NT2/D1 (cell line): ENCODE measurements at regions not wholly inside any gene's neighbourhood (a gene's known extent, or its start where the extent isn't known, plus 50 kb on each side); places are given as distances from the start of the nearest gene placed in this dataset.
"Not testable (repeated sequence)": the region's sequence is repeated elsewhere in the genome, so short reads cannot be mapped to it uniquely, and the experiment has no call there.

Experiments
- DNase-seq: peaks from one replicate; pipeline ENCODE4 v3.0.0-alpha.2; 2011; ENCODE audit warnings: low read depth, low spot score
- H3K27me3 ChIP-seq: 2 replicates; pipeline ENCODE4 v1.6.0; 2011; ENCODE audit warnings: mild to moderate bottlenecking; ENCODE audit not compliant: insufficient read length, insufficient read depth
- H3K36me3 ChIP-seq: 2 replicates; pipeline ENCODE4 v1.6.1; 2011; ENCODE audit warnings: mild to moderate bottlenecking, low read length, mixed read lengths; ENCODE audit not compliant: insufficient read depth, insufficient read length
- H3K4me1 ChIP-seq: 2 replicates; pipeline ENCODE4 v1.5.1; 2011; ENCODE audit not compliant: insufficient read depth, insufficient read length
- H3K4me3 ChIP-seq: 2 replicates; pipeline ENCODE4 v1.5.1; 2011; ENCODE audit warnings: low read depth; ENCODE audit not compliant: insufficient read length
- H3K9ac ChIP-seq: 2 replicates; pipeline ENCODE4 v1.6.0; 2011; ENCODE audit warnings: low read depth; ENCODE audit not compliant: insufficient read length
- H3K9me3 ChIP-seq: 2 replicates; pipeline ENCODE4 v1.5.1; 2011; ENCODE audit warnings: mild to moderate bottlenecking, low read length; ENCODE audit not compliant: insufficient read depth
- SUZ12 ChIP-seq: IDR thresholded peaks from 2 replicates; pipeline ENCODE4 v1.6.1; 2011; ENCODE audit not compliant: insufficient read length, insufficient read depth; ENCODE audit errors: extremely low read depth
- YY1 ChIP-seq: IDR thresholded peaks from 2 replicates; pipeline ENCODE4 v1.6.1; 2011; ENCODE audit not compliant: insufficient read length, insufficient read depth
- ZNF274 ChIP-seq: IDR thresholded peaks from 2 replicates; pipeline ENCODE4 v1.6.1; 2011; ENCODE audit warnings: mild to moderate bottlenecking, low read depth, low read length

DNA sequence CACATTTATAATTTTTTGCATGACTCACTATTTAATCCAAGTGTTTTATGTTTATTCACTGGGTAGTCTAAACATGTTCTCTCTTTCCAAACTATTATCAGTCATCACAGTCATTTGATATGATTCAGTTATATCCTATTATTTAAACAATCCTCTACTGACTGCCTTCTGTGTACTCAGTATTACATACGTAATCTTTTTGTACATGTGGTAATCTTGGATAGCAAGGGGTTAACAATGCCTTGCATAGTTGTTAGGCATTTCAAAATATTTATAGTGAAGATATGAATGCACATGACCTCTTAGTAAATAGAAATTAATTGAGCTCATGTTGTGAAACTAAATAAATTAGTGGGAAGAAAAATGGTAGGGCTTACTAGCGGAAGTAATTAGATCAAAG is 379.4 kb upstream of the KIAA1217 start:
- no peaks in the 10 kb centered on the region for H3K4me1 ChIP-seq
- no peaks in the 10 kb centered on the region for H3K36me3 ChIP-seq
- H3K4me3 ChIP-seq: no peak overlapping the region
- DNase-seq: no peak
- no peaks in the 10 kb centered on the region for H3K27me3 ChIP-seq
- H3K9ac ChIP-seq: no peak overlapping the region
- H3K9me3 ChIP-seq: no peaks in the 10 kb centered on the region
- no peak for TF ChIP-seq SUZ12
- TF ChIP-seq ZNF274: no peak
- no peak for TF ChIP-seq YY1

- Histone ChIP-seq H3K4me1 (no peaks in the 10 kb centered on the region), H3K36me3 (no peaks in the 10 kb centered on the region), H3K27me3 (no peaks in the 10 kb centered on the region), H3K9ac (no peak overlapping the region), H3K9me3 (no peaks in the 10 kb centered on the region), H3K4me3 (no peak overlapping the region)
- no peak for TF ChIP-seq ZNF274
- TF ChIP-seq SUZ12: no peak
- no peak for TF ChIP-seq YY1
- DNase-seq: no peak
These were observed 374.8 kb upstream of the KIAA1217 start for GRCh38 chr10:23834091-23834490.

DNA sequence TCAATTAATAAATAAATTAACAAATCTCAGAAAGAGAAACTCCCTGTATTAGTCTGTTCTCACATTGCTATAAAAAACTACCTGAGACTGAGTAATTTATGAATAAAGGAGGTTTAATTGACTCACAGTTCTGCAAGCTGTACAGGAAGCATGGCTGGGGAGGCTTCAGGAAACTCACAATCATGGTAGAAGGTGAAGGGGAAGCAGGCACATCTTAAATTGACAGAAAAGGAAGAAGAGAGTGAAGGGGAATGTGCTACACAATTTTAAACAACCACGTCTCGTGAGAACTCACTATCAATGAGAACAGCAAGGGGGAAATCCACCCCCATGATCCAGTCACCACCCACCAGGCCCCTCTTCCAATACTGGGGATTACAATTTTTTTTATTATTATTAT is 358.3 kb upstream of the KIAA1217 start:
- H3K4me3 ChIP-seq: no peak overlapping the region
- H3K27me3 ChIP-seq: no peaks in the 10 kb centered on the region
- H3K4me1 ChIP-seq: no peaks in the 10 kb centered on the region
- H3K9ac ChIP-seq: no peak overlapping the region
- no peak for TF ChIP-seq SUZ12
- TF ChIP-seq ZNF274: no peak
- no peak for TF ChIP-seq YY1
- H3K9me3 ChIP-seq: no peaks in the 10 kb centered on the region
- no peaks in the 10 kb centered on the region for H3K36me3 ChIP-seq
- no peak for DNase-seq

GRCh38 chr10:23859598-23859997 is 349.3 kb upstream of the KIAA1217 start:
- no peak for TF ChIP-seq ZNF274
- no peak for TF ChIP-seq SUZ12
- TF ChIP-seq YY1: no peak
- peaks cover 7% of the 10 kb centered on the region; the same call in 1 of the 2 replicates for H3K9me3 ChIP-seq
- H3K9ac ChIP-seq: no peak overlapping the region
- H3K27me3 ChIP-seq: no peaks in the 10 kb centered on the region
- DNase-seq: no peak
- H3K4me3 ChIP-seq: no peak overlapping the region
- no peaks in the 10 kb centered on the region for H3K4me1 ChIP-seq
- H3K36me3 ChIP-seq: no peaks in the 10 kb centered on the region

GRCh38 chr10:23864631-23865147 is 344.2 kb upstream of the KIAA1217 start:
- Histone ChIP-seq H3K4me1 (no peaks in the 10 kb centered on the region), H3K9me3 (no peaks in the 10 kb centered on the region), H3K27me3 (no peaks in the 10 kb centered on the region), H3K4me3 (no peak overlapping the region), H3K9ac (no peak overlapping the region), H3K36me3 (no peaks in the 10 kb centered on the region)
- DNase-seq: no peak
- no peak for TF ChIP-seq ZNF274
- no peak for TF ChIP-seq SUZ12
- no peak for TF ChIP-seq YY1

- not testable (repeated sequence) for H3K4me3 ChIP-seq, H3K9ac ChIP-seq, H3K27me3 ChIP-seq, H3K4me1 ChIP-seq, DNase-seq, H3K9me3 ChIP-seq, H3K36me3 ChIP-seq
These were observed 342.0 kb upstream of the KIAA1217 start for GRCh38 chr10:23866985-23867384.

DNA sequence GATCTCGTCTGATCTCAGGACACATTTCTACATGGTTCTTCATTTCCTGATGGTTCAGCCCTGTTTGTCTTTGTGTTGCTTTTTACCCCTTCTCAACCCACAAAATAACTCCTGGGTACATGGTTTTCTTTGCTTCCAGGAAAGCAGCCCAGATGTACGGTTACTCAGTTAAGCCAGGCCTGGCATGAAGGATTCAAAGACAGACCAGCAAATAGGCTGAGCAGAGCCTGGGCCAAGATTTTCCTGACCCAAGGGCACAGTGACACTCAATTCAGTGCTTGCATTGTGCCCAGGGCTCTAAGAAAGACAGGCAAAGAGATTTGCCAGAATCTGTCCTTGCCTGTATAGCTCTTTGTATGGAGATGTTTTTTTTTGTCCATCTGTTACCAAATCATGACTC is 340.8 kb upstream of the KIAA1217 start:
- no peak for TF ChIP-seq ZNF274
- TF ChIP-seq SUZ12: no peak
- no peak for TF ChIP-seq YY1
- Histone ChIP-seq H3K9me3 (no peaks in the 10 kb centered on the region), H3K4me3 (no peak overlapping the region), H3K4me1 (peaks cover 4% of the 10 kb centered on the region), H3K9ac (no peak overlapping the region), H3K36me3 (no peaks in the 10 kb centered on the region), H3K27me3 (no peaks in the 10 kb centered on the region)
- no peak for DNase-seq

DNA sequence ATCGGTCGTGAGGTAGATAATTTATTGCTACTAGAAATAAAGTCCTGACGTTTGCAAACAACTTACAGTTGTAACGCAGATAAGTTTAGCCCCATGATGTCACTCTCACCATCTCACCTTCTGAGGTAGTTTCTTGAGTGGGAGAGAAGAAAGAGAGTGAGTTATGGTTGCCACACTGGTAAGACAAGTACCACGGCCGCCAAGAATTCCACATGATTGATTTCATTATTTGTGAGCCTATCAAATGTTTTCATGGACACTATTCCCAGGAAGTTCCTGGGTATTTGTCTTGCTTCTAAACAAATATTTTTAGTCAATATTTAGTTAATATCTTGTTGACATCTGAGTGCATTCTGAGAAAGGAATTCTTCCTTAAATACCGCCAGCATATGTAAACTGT is 339.4 kb upstream of the KIAA1217 start:
- no peak for DNase-seq
- H3K9ac ChIP-seq: no peak overlapping the region

More for the DNA sequence above, 339.4 kb upstream of the KIAA1217 start:
- Histone ChIP-seq H3K4me3 (no peak overlapping the region), H3K9me3 (no peaks in the 10 kb centered on the region), H3K4me1 (peaks cover 4% of the 10 kb centered on the region), H3K36me3 (no peaks in the 10 kb centered on the region), H3K27me3 (no peaks in the 10 kb centered on the region)
- no peak for TF ChIP-seq YY1
- no peak for TF ChIP-seq SUZ12
- TF ChIP-seq ZNF274: no peak
